Upper lobe of left lung (tissue), 6 donors: ENCODE measurements at regions not wholly inside any gene's neighbourhood (a gene's known extent, or its start where the extent isn't known, plus 50 kb on each side); places are given as distances from the start of the nearest gene placed in this dataset.
A peak's percentile ranks its signal among the peaks of the same experiment; 100 is the strongest.

Experiments used
- ATAC-seq, 2 donors: fragments of 200-7000 bp; cut with Tn5 transposase; one replicate each; pipeline ENCODE4 v1.9.1; 2022; ENCODE audit warnings: mild to moderate bottlenecking in 2 of 2, moderate library complexity in 2 of 2; ENCODE audit not compliant: low FRiP score in 2 of 2
- DNase-seq, 2 donors: peaks; one replicate each; pipeline ENCODE4 v3.0.0-alpha.2; 2019 to 2020
- H3K27ac ChIP-seq, 4 donors: fragments of 200-600 bp; sonication (generic); one replicate each; pipeline ENCODE4 v1.5.1; 2016 to 2019
- H3K27me3 ChIP-seq, 4 donors: fragments of 200-600 bp; sonication (generic); one replicate each; pipeline ENCODE4 v1.5.1; 2017 to 2019
- H3K36me3 ChIP-seq, 4 donors: fragments of 200-600 bp; sonication (generic); one replicate each; pipeline ENCODE4 v1.5.1; 2016 to 2019
- H3K4me1 ChIP-seq, 4 donors: fragments of 200-600 bp; sonication (generic); one replicate each; pipeline ENCODE4 v1.5.1; 2018 to 2019
- H3K4me3 ChIP-seq, 4 donors: fragments of 200-600 bp; sonication (generic); one replicate each; pipeline ENCODE4 v1.5.1; 2017 to 2019; ENCODE audit warnings: mild to moderate bottlenecking in 2 of 4, moderate library complexity in 1 of 4
- H3K9me3 ChIP-seq, 4 donors: fragments of 200-600 bp; sonication (generic); one replicate each; pipeline ENCODE4 v1.5.1; 2018 to 2019
- EP300 ChIP-seq, 4 donors: sonication (generic); formaldehyde crosslinking; IDR thresholded peaks; one replicate each; pipeline ENCODE4 v1.5.1; 2017; ENCODE audit warnings: antibody characterized with exemption in 4 of 4, control low read depth in 2 of 4
- POLR2A ChIP-seq, 4 donors: fragments of 450-650 bp; IDR thresholded peaks; one replicate each; pipeline ENCODE4 v1.5.1; 2016 to 2017; ENCODE audit warnings: antibody characterized with exemption in 4 of 4, mild to moderate bottlenecking in 2 of 4
- POLR2AphosphoS5 ChIP-seq, 2 donors: sonication (generic); formaldehyde crosslinking; IDR thresholded peaks; one replicate each; pipeline ENCODE4 v1.5.1; 2017; ENCODE audit warnings: antibody characterized with exemption in 2 of 2
- WGBS, 2 donors: methylation state at CpG; one replicate each; pipeline ENCODE4 v1.1.5; 2017 to 2018; 5-methylcytosine and 5-hydroxymethylcytosine counted together
- TF ChIP-seq, protein P1 (sequence below), 6 experiments: fragments of 450-650 bp in 4 of 6; fragments of 200-600 bp in 2 of 6; sonication (generic) in 2 of 6; IDR thresholded peaks; one replicate each; pipeline ENCODE4 v1.5.1; 2016 to 2019; ENCODE audit warnings: antibody characterized with exemption in 6 of 6
- donor health status: DM: no; HTN: no; CAD: no; lungs with moderate emphysema.
- donor health status: DM: no; HTN: yes; CAD: no; lungs with severe emphysema.

- TF ChIP-seq EP300 (IDR thresholded peaks at IDR 0.05) (no peak), POLR2AphosphoS5 (IDR thresholded peaks at IDR 0.05) (no peak), POLR2A (IDR thresholded peaks at IDR 0.05) (no peak)
- TF ChIP-seq, protein P1, sequence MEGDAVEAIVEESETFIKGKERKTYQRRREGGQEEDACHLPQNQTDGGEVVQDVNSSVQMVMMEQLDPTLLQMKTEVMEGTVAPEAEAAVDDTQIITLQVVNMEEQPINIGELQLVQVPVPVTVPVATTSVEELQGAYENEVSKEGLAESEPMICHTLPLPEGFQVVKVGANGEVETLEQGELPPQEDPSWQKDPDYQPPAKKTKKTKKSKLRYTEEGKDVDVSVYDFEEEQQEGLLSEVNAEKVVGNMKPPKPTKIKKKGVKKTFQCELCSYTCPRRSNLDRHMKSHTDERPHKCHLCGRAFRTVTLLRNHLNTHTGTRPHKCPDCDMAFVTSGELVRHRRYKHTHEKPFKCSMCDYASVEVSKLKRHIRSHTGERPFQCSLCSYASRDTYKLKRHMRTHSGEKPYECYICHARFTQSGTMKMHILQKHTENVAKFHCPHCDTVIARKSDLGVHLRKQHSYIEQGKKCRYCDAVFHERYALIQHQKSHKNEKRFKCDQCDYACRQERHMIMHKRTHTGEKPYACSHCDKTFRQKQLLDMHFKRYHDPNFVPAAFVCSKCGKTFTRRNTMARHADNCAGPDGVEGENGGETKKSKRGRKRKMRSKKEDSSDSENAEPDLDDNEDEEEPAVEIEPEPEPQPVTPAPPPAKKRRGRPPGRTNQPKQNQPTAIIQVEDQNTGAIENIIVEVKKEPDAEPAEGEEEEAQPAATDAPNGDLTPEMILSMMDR (IDR thresholded peaks at IDR 0.05) = no peak
- Histone ChIP-seq H3K4me1 (no peaks in the 10 kb centered on the region), H3K27ac (no peak overlapping the region), H3K36me3 (no peaks in the 10 kb centered on the region), H3K4me3 (no peak overlapping the region), H3K27me3 (no peaks in the 10 kb centered on the region), H3K9me3 (no peaks in the 10 kb centered on the region)
- ATAC-seq (no peak), DNase-seq (no peak)
- 85 to 86% methylated on average over 1 of the region's 1 CpG for WGBS, 2 donors
Measured at GRCh38 chr5:116887104-116887503, 312.5 kb upstream of the SEMA6A start.

- TF ChIP-seq POLR2AphosphoS5 (IDR thresholded peaks at IDR 0.05) (no peak), EP300 (IDR thresholded peaks at IDR 0.05) (no peak), POLR2A (IDR thresholded peaks at IDR 0.05) (no peak)
- TF ChIP-seq, protein P1 (IDR thresholded peaks at IDR 0.05) = no peak
- Histone ChIP-seq H3K9me3 (no peaks in the 10 kb centered on the region), H3K27me3 (no peaks in the 10 kb centered on the region), H3K27ac (no peak overlapping the region), H3K36me3 (no peaks in the 10 kb centered on the region), H3K4me3 (no peak overlapping the region), H3K4me1 (no peaks in the 10 kb centered on the region)
- DNase-seq (no peak), ATAC-seq (no peak)
Measured at GRCh38 chr5:116885825-116886224, 311.2 kb upstream of the SEMA6A start.

DNA sequence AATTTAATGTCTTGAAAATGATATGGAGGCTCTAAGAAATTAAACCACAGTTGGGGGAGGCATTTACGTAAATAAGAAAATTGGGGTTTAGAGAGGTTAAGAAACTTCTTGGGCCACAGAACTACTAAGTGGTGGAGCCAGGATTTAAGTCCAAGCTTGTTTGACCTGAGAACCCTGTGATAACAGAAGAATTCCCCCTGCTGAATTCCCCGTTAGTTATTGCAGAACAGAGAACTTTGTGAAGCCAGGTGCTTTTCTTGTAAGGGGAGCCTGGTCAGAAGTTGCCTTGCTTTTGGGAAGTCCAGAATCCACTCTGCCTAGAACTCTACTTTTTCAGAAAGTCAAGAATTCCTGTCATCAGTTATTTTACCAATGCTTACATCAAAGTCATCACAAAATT, 309.3 kb upstream of the SEMA6A start:
- Histone ChIP-seq H3K4me3 (no peak overlapping the region), H3K27ac (no peak overlapping the region), H3K4me1 (no peaks in the 10 kb centered on the region), H3K36me3 (no peaks in the 10 kb centered on the region), H3K27me3 (no peaks in the 10 kb centered on the region), H3K9me3 (no peaks in the 10 kb centered on the region)
- DNase-seq (no peak), ATAC-seq (no peak)
- TF ChIP-seq POLR2A (IDR thresholded peaks at IDR 0.05) = no peak
- TF ChIP-seq EP300 (IDR thresholded peaks at IDR 0.05) = no peak
- no peak for TF ChIP-seq POLR2AphosphoS5 (IDR thresholded peaks at IDR 0.05)
- TF ChIP-seq, protein P1 (IDR thresholded peaks at IDR 0.05) = no peak
- 82 to 88% methylated on average over 2 of the region's 2 CpGs for WGBS, 2 donors

- DNase-seq (peak in 1 of 2 donors; percentile 39), ATAC-seq (peak; percentile 55 to 86)
- H3K4me3 ChIP-seq = no peak overlapping the region
- H3K9me3 ChIP-seq = no peaks in the 10 kb centered on the region
- H3K4me1 ChIP-seq = no peaks in the 10 kb centered on the region
- TF ChIP-seq, protein P1 (IDR thresholded peaks at IDR 0.05) = no peak
- TF ChIP-seq EP300 (IDR thresholded peaks at IDR 0.05) = peak in 1 of 4 donors; percentile 85
- no peaks in the 10 kb centered on the region for H3K36me3 ChIP-seq
- no peak overlapping the region for H3K27ac ChIP-seq
- WGBS, 2 donors = 62 to 70% methylated on average over 3 of the region's 3 CpGs
- no peaks in the 10 kb centered on the region for H3K27me3 ChIP-seq
Measured at GRCh38 chr5:116881921-116882531, 307.4 kb upstream of the SEMA6A start.

- Histone ChIP-seq H3K36me3 (no peaks in the 10 kb centered on the region), H3K27ac (no peak overlapping the region), H3K4me1 (no peaks in the 10 kb centered on the region), H3K27me3 (no peaks in the 10 kb centered on the region), H3K4me3 (no peak overlapping the region), H3K9me3 (no peaks in the 10 kb centered on the region)
- 61 to 86% methylated on average over 1 of the region's 1 CpG for WGBS, 2 donors
- DNase-seq (no peak), ATAC-seq (no peak)
- TF ChIP-seq POLR2A (IDR thresholded peaks at IDR 0.05) = no peak
- no peak for TF ChIP-seq POLR2AphosphoS5 (IDR thresholded peaks at IDR 0.05)
- no peak for TF ChIP-seq EP300 (IDR thresholded peaks at IDR 0.05)
- TF ChIP-seq, protein P1 (IDR thresholded peaks at IDR 0.05) = no peak
Measured at GRCh38 chr5:116880601-116881000, 306.0 kb upstream of the SEMA6A start.
